NCI-H748 (cell line): ENCODE measurements at regions not wholly inside any gene's neighbourhood (a gene's known extent, or its start where the extent isn't known, plus 50 kb on each side); places are given as distances from the start of the nearest gene placed in this dataset.
A peak's percentile ranks its signal among the peaks of the same experiment; 100 is the strongest.

Source experiments
- DNase-seq: peaks from one replicate; lab custom pipeline; 2025; ENCODE audit not compliant: unreplicated experiment; lab: John Stamatoyannopoulos, UW

DNA sequence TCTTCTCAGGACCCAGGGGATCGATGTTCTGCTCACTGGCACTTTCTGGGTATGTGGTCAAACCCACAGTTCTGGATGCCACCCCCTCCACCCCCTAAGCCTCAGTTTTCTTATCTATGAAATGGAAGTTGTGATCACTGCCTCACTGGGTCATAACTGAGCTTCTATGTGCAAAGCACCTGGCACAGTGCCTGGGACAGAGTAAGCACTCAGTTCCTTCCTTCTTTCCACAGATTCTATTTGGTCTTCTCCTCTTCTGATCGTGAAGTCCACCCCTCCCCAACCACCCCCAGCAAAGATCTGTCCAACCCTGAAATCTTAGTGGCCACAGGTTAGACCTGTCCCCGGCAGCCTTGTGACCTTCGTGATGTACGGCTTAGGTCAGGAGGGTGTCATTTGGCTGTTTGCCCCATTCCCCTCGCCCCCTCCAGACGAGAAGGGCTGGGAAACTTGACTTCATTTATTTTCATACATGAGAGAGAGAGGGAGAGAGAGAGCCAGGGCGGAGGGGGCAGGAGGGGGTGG is 181.4 kb downstream of the FGF18 start:
- DNase-seq: no peak

GRCh38 chr5:171601266-171601881 is 181.9 kb downstream of the FGF18 start:
- peak; percentile 9 for DNase-seq

DNA sequence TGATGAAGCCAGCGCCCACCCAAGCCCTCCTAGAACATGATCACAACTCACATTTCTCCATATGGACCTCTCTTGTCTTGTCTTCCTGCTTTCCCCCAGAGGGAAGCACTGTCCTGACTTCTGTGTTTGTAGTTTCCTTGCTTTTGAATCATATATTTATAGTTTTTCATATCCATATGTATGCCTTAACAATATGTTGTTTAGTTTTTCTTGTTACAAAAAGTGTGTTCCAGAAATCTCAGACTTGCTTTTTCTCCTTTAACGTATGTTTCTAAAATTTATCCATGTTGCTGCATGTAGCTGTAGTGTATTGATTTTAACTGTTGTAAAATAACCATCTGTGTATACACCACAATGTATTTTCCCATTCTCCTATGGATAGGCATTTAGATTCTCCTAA is 182.0 kb upstream of the SMIM23 start:
- DNase-seq: no peak

DNA sequence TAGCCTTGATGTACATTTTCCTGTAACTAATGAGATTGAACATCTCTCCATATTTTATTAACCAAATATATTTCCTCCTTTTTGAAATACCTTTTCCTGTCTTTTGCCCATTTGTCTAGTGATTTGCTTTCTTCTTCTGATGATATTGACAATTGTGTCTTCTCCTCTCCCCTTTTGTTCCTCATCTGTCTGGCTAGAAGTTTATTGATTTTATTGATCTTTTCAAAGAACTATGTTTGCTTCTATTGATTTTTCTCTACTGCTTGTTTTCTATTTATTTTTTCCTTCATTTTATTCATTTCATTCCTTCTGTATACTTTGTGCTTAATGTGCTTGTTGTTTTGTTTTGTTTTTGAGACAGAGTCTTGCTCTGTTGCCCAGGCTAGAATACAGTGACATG is 181.4 kb upstream of the SMIM23 start:
- DNase-seq: no peak

DNA sequence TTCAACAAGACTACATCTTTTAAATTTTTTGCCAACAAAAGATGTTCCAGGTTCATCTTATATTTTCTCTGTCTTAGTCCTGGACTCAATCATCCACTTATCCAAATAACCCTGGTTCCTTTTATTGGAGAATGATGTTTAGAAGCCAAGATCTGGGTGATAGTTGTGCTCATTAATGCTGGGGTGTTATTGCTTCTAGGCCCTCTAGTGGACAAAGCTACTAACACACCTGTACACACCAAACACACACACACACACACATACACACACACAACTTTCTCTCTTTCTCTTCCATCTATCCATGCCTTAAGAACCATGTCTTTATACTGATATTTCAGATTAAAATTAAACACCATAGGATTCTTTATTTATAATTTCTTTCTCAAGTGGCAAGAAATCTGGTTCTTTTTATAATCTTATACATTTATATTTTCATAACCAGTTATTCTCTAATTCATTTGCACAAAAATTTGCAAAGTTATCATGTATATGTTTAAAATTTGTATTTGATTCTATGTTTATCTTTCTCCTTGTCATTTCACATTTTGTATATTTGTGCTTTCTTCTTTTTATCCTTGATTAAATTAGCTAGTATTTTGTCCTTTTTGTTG is 179.1 kb upstream of the SMIM23 start:
- peak; percentile 31 for DNase-seq

- DNase-seq: no peak
Measured at GRCh38 chr5:171607863-171608262, 177.8 kb upstream of the SMIM23 start.

GRCh38 chr5:171609806-171610452 is 175.7 kb upstream of the SMIM23 start:
- DNase-seq: no peak

DNA sequence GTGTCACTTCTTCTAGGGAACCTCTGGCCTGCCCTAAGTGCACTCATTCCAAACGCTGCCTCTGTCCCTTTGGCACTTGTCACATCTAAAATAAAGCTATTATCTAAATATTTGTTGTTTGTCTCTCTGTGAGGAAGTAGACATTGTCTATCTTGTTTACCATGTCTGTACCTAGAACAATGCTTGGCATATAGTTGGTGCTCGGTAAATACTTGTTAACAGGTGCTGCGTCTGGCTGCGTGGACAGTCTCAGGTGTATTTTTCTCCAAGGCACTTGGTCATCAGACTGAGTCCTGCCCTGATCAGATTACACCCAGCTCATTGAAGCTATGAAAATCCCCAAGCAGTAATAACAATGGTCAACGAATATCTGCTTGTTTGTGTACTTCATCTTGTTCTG is 174.9 kb upstream of the SMIM23 start:
- peak; percentile 91 for DNase-seq

DNA sequence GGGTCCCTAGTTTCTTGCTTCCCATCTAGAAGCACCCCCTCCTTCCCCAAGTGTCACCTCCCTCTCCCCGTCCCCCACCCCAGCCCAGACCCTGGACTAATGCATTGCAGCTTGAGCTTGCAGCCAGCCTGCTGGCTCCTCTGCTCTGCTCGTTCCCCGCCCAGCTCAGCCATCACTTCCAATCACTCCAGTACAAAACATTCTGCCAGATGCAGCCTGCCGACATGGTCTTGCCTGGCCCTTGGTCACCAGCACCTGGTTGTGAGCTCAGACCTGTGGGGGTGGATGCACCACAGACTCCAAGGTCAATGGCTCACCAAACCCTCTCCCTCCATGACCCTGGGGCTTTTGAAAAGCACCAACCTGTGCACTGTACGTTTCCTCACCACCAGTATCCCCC is 172.9 kb upstream of the SMIM23 start:
- no peak for DNase-seq

DNA sequence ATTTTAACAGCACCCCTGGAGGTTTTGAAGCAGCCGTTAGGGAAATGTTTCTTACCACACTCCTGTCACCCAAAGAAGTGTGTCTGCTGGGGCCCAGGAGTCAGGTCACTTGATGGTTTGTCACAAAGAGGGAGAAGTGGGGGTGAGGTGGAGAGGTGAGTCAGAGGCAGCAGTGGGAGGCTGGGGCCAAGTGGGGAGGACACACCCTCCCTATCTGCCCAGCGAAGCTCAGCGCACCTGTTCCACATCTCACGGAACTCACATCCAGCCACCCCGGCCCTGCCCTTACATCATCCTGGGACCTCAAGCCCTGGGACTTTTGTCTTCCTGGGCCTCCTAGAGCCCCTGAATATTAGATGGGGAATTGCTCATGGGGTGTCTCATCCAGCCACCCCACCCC is 171.1 kb upstream of the SMIM23 start:
- DNase-seq: no peak

DNA sequence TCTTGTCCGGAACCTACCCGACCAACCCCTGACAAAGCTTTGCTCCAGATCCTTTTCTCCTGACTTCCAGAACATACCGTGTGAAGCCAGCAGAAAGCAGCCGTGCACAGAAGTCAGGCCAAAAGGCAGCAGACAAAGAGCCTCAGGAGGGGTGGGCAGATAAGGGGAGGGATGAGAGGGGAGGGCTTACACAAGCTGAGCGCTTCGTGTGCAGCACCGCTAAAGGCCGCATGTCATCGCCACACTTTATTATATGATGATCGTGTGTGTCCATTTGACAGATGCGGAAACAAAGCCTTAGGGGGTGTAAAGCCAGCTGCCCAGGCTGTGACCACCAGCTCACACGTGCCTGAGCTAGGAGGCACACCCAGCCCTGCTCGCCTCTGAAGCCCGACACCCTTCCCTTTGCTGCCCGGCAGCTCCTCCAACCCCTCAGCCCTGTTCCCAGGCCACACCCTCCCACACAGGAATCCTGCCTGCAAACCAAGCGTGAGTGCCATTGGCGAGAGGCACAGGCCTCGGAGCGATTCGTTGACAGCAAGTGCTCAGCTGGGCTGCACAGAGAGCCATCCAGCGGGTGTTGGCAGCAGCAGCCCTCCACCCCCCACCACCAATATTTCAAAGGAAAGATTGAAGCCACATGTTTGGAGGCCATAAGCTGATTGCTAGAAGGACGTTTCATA is 170.5 kb upstream of the SMIM23 start:
- peak; percentile 41 for DNase-seq

DNA sequence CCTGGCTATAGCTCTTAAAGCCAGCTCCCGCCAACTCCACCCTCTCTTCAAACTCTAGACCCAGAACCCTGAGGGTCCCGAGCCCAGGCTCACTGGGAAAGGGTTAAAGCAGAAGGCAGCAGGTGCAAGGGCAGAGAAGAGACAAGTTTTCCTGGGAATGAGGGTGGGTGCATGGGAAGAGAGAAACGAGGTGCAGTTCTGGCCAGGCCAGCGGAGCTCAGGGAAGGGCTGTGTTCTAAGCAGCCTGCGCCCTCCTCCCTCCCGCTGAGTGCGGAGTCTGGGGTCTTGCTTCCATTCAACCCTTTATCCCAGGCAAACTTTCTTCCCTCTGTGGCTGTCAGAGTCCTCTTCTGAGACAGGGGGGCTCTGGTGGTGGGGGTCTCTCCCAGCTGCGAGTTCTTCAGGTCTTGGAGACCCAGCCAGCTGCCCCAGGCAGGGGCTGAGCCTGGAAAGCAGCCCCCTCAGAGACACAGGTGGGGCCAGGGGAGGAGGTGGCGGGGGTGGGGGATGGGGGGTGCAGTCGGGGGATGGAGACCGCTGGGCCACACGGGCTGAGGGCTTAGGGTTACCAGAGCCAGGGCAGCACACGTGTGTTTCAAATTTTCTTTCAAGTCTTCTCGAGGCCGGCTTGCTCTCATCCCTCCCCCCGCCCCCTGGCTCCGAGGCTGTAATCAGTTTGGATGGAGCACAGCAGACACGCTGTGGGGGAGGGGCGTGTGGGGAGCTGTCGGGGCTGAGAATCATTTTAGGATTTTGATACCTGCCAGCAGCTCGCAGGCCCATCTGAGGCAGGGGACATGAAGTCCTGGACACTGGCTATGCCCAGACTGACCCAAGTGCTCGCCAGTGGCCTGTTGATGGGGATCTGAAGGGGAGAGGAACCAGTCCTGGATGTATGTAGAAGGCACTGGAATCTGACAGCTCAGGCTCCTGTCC is 169.6 kb upstream of the SMIM23 start:
- no peak for DNase-seq

- DNase-seq: no peak
Measured at GRCh38 chr5:171617266-171617665, 168.4 kb upstream of the SMIM23 start.

- DNase-seq: no peak
Measured at GRCh38 chr5:171617817-171618591, 167.6 kb upstream of the SMIM23 start.

GRCh38 chr5:171619196-171619595 is 166.4 kb upstream of the SMIM23 start:
- no peak for DNase-seq

DNA sequence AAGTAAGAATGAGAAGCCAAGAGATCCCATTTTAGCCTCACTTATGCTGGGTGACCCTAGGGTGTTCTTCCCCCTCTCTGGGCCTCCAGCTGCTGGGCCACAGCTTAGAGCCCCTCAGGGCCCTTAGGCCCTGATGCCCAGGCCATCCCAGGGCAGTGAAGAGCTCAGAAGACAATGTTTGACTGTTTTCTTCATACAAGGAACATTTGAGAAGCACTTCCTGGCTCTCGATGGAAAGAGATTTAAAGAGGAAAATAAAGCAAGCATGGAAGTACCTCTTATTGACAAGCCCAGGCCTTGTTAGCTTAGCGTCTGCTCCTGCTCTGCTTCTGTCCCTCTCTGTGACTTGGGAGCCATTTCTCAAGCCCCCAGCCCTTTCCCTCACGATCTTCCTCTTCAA is 165.9 kb upstream of the SMIM23 start:
- DNase-seq: no peak

- DNase-seq: no peak
Measured at GRCh38 chr5:171622010-171622409, 163.6 kb upstream of the SMIM23 start.

GRCh38 chr5:171623107-171623506 is 162.5 kb upstream of the SMIM23 start:
- no peak for DNase-seq

DNA sequence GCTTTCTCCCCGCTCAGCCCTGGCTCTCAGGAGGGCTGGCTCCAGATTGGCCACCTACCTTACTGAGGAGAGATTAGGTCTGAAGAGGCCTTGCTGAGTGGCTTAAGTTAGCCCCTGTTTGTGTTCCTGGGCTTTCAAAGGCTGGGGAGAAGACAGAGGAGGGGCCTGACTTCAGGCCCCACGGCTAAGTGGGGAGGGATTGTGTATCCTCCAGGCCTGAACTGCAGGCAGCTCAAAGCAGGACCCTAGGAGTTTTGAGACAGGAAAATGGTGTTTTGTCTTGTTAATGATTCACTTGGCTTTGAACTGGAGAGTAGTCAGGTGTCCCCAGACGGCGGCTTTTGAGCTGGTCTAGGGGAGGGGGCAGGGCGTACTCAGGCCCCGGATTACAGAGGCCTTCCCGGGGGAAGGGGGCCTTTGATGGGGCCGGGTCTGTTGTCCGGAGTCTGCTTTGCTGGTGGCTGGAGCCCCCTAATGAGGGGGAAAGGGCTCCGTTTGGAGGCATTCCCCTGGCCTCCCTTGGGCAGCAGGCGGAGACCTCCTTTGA is 162.0 kb upstream of the SMIM23 start:
- DNase-seq: no peak

GRCh38 chr5:171624396-171624795 is 161.2 kb upstream of the SMIM23 start:
- peak; percentile 21 for DNase-seq
